GM12891 (cell line): ENCODE measurements at regions not wholly inside any gene's neighbourhood (a gene's known extent, or its start where the extent isn't known, plus 50 kb on each side); places are given as distances from the start of the nearest gene placed in this dataset.
A peak's percentile ranks its signal among the peaks of the same experiment; 100 is the strongest.

Experiments
- DNase-seq: peaks from one replicate; pipeline ENCODE4 v3.0.0; 2011; ENCODE audit warnings: low spot score; ENCODE audit not compliant: insufficient read length
- FAIRE-seq: peaks from 2 replicates; lab custom pipeline; 2011; peaks lifted over from hg19 to GRCh38; lab: Jason Lieb, UNC
- PAX5 ChIP-seq: IDR thresholded peaks from 2 replicates; pipeline ENCODE4 v1.6.1; 2011; ENCODE audit warnings: low read length, moderate library complexity, mild to moderate bottlenecking; ENCODE audit not compliant: insufficient read depth, severe bottlenecking
- POLR2A ChIP-seq: IDR thresholded peaks from 2 replicates; pipeline ENCODE4 v1.6.1; 2011; ENCODE audit warnings: low read depth, low read length, control low read depth
- POLR2AphosphoS5 ChIP-seq: IDR thresholded peaks from 2 replicates; pipeline ENCODE4 v1.6.1; 2011; ENCODE audit warnings: low read depth, low read length, control low read depth
- POU2F2 ChIP-seq: IDR thresholded peaks from 2 replicates; pipeline ENCODE4 v1.6.1; 2011; ENCODE audit warnings: low read depth, mild to moderate bottlenecking, control low read depth, low read length, moderate library complexity
- SPI1 ChIP-seq: IDR thresholded peaks from 2 replicates; pipeline ENCODE4 v1.6.1; 2011; ENCODE audit warnings: low read depth, low read length, control low read depth
- TAF1 ChIP-seq: IDR thresholded peaks from 2 replicates; pipeline ENCODE4 v1.6.1; 2011; ENCODE audit warnings: low read depth, low read length, control low read depth

- TF ChIP-seq POLR2AphosphoS5 (no peak), SPI1 (no peak), PAX5 (no peak), POLR2A (no peak), POU2F2 (no peak), TAF1 (no peak)
- DNase-seq: no peak
- no peak for FAIRE-seq
These were observed 261.6 kb upstream of the ZNF804A start for GRCh38 chr2:184336688-184337087.

GRCh38 chr2:184338771-184339170 lies 259.6 kb upstream of the ZNF804A start:
- no peak for DNase-seq
- TF ChIP-seq PAX5: no peak
- TF ChIP-seq TAF1: no peak
- no peak for TF ChIP-seq POU2F2
- TF ChIP-seq POLR2AphosphoS5: no peak
- no peak for TF ChIP-seq POLR2A
- TF ChIP-seq SPI1: no peak
- FAIRE-seq: no peak

GRCh38 chr2:184339966-184340365 lies 258.4 kb upstream of the ZNF804A start:
- FAIRE-seq (no peak), DNase-seq (no peak)
- TF ChIP-seq PAX5: no peak

GRCh38 chr2:184346338-184346862 lies 251.9 kb upstream of the ZNF804A start:
- TF ChIP-seq SPI1 (no peak), POU2F2 (no peak), POLR2AphosphoS5 (no peak), POLR2A (no peak), PAX5 (no peak), TAF1 (no peak)
- FAIRE-seq: no peak
- no peak for DNase-seq

DNA sequence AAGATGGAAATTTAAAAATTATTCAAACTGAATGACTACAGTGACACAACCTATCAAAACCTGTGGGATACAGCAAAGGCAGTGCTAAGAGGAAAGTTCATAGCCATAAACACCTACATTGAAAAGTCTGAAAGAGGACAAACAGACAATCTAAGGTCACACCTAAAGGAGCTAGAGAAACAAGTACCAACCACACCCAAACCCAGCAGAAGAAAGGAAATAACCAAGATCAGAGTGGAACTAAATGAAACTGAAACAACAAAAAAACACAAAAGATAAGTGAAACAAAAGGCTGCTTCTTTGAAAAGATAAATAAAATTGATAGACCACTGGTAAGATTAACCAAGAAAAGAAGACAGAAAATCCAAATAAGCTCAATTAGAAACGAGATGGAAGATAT lies 247.2 kb upstream of the ZNF804A start:
- DNase-seq: no peak
- no peak for FAIRE-seq
- TF ChIP-seq POLR2A: no peak
- TF ChIP-seq TAF1: no peak
- no peak for TF ChIP-seq PAX5
- no peak for TF ChIP-seq SPI1
- no peak for TF ChIP-seq POU2F2
- no peak for TF ChIP-seq POLR2AphosphoS5

DNA sequence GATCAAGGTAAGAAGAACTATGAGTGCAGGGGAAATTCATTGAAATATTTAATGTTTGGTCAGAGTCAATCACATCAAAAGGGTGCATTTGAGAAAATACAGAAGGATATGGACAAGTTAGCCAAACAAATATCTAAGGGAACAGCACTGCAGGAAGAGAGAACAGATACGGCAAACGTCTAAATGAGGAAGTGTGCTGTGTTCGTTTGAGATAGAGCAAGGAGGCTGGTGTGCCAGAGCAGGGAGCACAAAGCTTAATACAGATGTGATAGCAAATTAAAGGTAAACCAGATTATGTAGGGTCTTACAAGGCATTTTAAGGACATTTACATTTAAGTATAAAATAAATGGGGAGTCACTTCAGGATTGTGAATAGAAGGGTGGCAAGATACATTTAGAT lies 241.3 kb upstream of the ZNF804A start:
- FAIRE-seq: peak; percentile 59
- TF ChIP-seq SPI1: peak; percentile 85
- TF ChIP-seq POLR2AphosphoS5: no peak

GRCh38 chr2:184359379-184359778 lies 238.9 kb upstream of the ZNF804A start:
- TF ChIP-seq POLR2AphosphoS5 (no peak), SPI1 (no peak), PAX5 (no peak), POU2F2 (no peak)
- DNase-seq (no peak), FAIRE-seq (no peak)

More for the DNA sequence above, 241.3 kb upstream of the ZNF804A start:
- no peak for DNase-seq

DNA sequence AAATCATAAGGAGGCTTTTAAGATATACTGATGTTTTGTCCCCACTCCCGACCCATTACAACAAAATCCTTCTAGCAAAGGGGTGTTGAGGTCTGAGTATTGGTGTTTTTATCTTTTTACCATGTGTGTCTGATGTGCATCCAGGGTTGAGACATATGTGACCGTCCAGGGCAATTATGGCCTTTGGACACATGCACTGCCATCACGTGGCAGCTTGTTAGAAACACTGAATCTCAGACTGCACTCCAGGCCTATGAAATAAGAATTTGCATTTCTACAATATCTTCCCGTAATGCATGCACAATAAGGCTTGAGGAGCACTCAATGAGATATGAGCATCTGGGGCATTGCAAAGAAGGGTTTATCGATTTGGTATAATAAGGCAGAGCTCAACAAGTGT lies 235.1 kb upstream of the ZNF804A start:
- no peak for FAIRE-seq
- no peak for DNase-seq
- TF ChIP-seq PAX5: no peak
- TF ChIP-seq TAF1: no peak
- TF ChIP-seq POU2F2: no peak
- TF ChIP-seq POLR2A: no peak
- no peak for TF ChIP-seq POLR2AphosphoS5
- TF ChIP-seq SPI1: no peak

DNA sequence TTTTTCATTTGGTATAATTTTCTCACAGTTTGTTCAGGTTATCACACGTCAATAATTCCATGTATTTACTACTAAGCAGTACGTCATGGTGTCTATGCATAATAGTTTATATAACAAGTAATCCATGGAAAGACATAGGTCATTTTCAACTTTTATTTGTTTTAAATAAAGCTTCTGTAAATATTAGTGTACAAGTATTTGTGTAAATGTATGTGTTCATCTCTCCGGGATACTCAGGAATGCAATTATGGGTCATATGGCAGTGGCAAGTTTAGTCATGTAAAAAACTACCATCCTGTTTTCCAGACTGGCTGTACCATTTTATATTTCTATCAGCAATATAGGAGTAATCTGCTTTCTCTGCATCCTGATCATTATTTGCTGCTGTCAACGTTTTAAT lies 231.1 kb upstream of the ZNF804A start:
- TF ChIP-seq TAF1 (no peak), POLR2AphosphoS5 (no peak), SPI1 (no peak)
- DNase-seq (no peak), FAIRE-seq (no peak)

- no peak for TF ChIP-seq POLR2A
- TF ChIP-seq SPI1: no peak
- no peak for TF ChIP-seq PAX5
- no peak for TF ChIP-seq TAF1
- no peak for TF ChIP-seq POU2F2
- TF ChIP-seq POLR2AphosphoS5: no peak
- DNase-seq (no peak), FAIRE-seq (no peak)
These were observed 229.0 kb upstream of the ZNF804A start for GRCh38 chr2:184369307-184369706.

DNA sequence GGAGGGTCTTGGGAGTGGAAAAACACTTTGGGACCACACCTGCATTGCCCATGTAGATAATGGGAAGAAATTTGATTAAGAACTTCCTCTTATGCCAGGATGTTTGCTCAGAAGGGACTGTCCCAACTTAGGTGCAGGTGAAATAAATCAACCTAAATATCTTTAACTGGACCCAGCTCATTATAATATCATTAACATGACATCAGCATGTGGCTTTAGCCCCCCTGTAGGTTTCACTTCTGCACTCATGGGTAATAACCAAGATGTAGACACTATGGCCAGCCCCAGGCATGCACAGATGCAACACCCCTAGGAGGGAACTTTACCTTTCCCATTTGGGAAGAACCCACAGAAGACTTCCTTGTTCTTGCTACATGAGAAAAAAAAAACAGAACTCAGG lies 227.4 kb upstream of the ZNF804A start:
- peak; percentile 75 for TF ChIP-seq SPI1
- no peak for TF ChIP-seq POU2F2
- no peak for TF ChIP-seq POLR2A
- TF ChIP-seq PAX5: no peak
- TF ChIP-seq TAF1: no peak
- TF ChIP-seq POLR2AphosphoS5: no peak
- FAIRE-seq (no peak), DNase-seq (no peak)
